Cardiac muscle cell (in vitro differentiated cells and primary cell): ENCODE measurements at regions not wholly inside any gene's neighbourhood (a gene's known extent, or its start where the extent isn't known, plus 50 kb on each side); places are given as distances from the start of the nearest gene placed in this dataset.

Experiments
- DNase-seq, 2 donors: peaks; one replicate each; pipeline versions ENCODE4 v3.0.0 to v3.0.0-alpha.2; 2010 to 2017; ENCODE audit warnings: low read depth in 1 of 2, low spot score in 1 of 2
- H3K27ac ChIP-seq: fragments of 200-600 bp; sonication (generic); 2 replicates; pipeline ENCODE4 v1.5.1; 2016
- H3K27me3 ChIP-seq: fragments of 200-600 bp; sonication (generic); 2 replicates; pipeline ENCODE4 v1.6.0; 2016; ENCODE audit warnings: control low read depth
- H3K36me3 ChIP-seq: fragments of 200-600 bp; sonication (generic); 2 replicates; pipeline ENCODE4 v1.5.1; 2016; ENCODE audit warnings: control low read depth
- H3K4me1 ChIP-seq: fragments of 200-600 bp; sonication (generic); 2 replicates; pipeline ENCODE4 v1.8.1; 2017; ENCODE audit warnings: low read depth, mild to moderate bottlenecking, mixed run types
- H3K4me3 ChIP-seq: fragments of 200-600 bp; sonication (generic); 2 replicates; pipeline ENCODE4 v1.5.1; 2016; ENCODE audit warnings: mild to moderate bottlenecking
- H3K9me3 ChIP-seq: fragments of 200-600 bp; sonication (generic); 2 replicates; pipeline ENCODE4 v1.5.1; 2017; ENCODE audit warnings: low read depth, mild to moderate bottlenecking, control low read depth
- TF ChIP-seq, protein P1 (sequence below): IDR thresholded peaks from 2 replicates; pipeline ENCODE4 v1.5.1; 2012; ENCODE audit warnings: low read depth, mild to moderate bottlenecking, low read length

DNA sequence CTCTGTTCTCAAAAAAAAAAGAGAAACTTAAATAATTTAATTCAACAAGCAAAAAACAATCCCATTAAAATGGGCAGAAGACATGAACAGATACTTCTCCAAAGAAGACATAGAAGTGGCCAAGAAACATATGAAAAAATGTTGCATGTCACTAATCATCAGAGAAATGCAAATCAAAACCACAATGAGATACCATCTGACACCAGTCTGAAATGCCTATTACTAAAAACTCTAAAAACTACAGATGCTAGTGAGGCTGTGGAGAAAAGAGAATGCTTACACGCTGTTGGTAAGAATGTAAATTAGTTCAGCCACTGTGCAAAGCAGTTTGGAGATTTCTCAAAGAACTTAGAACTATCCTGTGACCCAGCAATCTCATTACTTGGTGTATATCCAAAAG is 382.9 kb downstream of the OTOL1 start:
- H3K4me3 ChIP-seq: no peak overlapping the region
- H3K27ac ChIP-seq: no peak overlapping the region
- no peaks in the 10 kb centered on the region for H3K9me3 ChIP-seq
- H3K36me3 ChIP-seq: no peaks in the 10 kb centered on the region
- DNase-seq: no peak
- H3K27me3 ChIP-seq: no peaks in the 10 kb centered on the region
- TF ChIP-seq, protein P1, sequence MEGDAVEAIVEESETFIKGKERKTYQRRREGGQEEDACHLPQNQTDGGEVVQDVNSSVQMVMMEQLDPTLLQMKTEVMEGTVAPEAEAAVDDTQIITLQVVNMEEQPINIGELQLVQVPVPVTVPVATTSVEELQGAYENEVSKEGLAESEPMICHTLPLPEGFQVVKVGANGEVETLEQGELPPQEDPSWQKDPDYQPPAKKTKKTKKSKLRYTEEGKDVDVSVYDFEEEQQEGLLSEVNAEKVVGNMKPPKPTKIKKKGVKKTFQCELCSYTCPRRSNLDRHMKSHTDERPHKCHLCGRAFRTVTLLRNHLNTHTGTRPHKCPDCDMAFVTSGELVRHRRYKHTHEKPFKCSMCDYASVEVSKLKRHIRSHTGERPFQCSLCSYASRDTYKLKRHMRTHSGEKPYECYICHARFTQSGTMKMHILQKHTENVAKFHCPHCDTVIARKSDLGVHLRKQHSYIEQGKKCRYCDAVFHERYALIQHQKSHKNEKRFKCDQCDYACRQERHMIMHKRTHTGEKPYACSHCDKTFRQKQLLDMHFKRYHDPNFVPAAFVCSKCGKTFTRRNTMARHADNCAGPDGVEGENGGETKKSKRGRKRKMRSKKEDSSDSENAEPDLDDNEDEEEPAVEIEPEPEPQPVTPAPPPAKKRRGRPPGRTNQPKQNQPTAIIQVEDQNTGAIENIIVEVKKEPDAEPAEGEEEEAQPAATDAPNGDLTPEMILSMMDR: no peak
- H3K4me1 ChIP-seq: no peaks in the 10 kb centered on the region

DNA sequence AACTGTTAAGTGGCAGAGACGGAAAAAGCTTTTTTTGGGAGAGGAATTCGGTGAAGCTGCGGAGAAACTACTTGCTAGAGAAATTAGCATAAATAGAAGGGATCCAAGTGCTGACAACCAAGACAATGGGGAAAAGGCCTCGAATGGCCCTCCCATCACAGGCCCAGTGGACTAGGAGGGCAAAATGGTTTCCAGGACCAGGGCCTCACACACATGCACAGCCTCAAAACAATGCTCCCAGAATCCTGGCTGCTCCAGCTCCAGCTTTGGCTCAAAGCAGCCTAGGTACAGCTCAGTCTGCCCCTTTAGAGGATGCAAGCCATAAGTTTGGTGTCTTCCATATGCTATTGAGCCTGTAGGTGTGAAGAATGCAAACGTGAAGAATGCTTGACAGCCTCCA is 388.2 kb downstream of the OTOL1 start:
- Histone ChIP-seq H3K27ac (no peak overlapping the region), H3K36me3 (no peaks in the 10 kb centered on the region), H3K27me3 (no peaks in the 10 kb centered on the region), H3K4me1 (no peaks in the 10 kb centered on the region), H3K4me3 (no peak overlapping the region), H3K9me3 (no peaks in the 10 kb centered on the region)
- TF ChIP-seq, protein P1: no peak
- no peak for DNase-seq

DNA sequence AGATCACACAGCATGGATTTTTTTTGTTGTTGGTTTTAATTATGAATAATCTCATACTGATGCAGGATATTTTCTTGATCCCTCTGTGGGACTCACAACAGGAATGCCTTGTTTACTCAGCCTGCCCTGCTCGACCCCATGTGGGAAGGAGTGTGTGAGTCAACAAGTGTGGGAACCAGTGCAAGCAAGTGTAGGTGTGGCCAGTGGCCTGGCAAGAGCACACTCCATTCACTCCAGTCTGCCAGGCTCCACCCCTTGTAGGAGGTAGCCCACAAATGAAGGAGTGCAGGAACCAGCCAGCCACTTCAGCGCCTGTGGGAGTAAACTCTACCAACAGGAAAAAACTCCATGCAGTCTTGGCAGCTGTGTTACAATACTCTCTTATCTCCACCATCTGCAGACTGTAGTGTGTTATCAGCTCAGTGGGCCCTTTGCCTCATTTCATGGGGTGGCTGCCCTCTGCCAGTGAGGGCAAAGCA is 393.6 kb downstream of the OTOL1 start:
- no peaks in the 10 kb centered on the region for H3K4me1 ChIP-seq
- TF ChIP-seq, protein P1: no peak
- H3K27ac ChIP-seq: no peak overlapping the region
- H3K4me3 ChIP-seq: no peak overlapping the region
- H3K27me3 ChIP-seq: no peaks in the 10 kb centered on the region
- peak in 1 of 2 donors; percentile 95 for DNase-seq
- H3K36me3 ChIP-seq: no peaks in the 10 kb centered on the region
- H3K9me3 ChIP-seq: no peaks in the 10 kb centered on the region

DNA sequence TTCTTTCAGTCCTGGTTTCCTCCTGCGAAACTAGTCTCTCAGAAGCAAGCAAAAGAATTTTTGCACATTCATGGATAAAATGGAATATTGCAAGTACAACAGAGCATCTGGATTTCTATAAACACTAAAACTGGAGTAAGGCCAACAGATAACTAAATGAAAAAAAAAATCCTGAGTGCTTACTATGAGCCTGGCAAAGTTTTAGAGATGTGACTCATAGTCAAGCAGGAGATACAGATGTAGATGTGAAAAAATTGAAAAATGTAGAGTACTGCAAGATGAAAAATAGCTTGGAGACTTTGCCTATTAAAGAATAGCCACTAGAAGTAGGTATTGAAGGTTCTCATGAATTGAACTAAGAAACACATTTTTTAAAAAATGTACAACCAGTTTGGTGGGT is 397.4 kb downstream of the OTOL1 start:
- Histone ChIP-seq H3K27me3 (no peaks in the 10 kb centered on the region), H3K9me3 (no peaks in the 10 kb centered on the region), H3K36me3 (no peaks in the 10 kb centered on the region), H3K27ac (no peak overlapping the region), H3K4me3 (no peak overlapping the region), H3K4me1 (no peaks in the 10 kb centered on the region)
- peak in 1 of 2 donors; percentile 75 for DNase-seq
- TF ChIP-seq, protein P1: no peak

DNA sequence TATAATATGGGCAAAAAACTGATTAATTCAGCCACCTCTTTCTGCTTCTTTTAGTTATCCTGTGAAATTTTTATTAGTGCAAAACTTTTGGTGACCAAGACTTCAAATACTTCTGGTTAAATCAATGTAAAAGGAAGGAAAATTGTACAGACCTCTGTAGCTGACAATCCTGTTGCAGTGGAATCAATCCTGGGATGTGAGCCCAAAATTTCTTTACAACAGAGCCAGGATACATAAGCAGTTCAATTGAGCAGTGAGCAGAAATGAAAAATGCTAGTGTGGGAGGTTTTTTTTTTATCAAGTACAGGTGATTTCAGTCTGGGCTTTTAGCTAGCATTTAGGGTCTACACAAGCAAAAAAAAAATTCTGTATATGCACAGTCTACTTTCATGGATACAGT is 398.0 kb downstream of the OTOL1 start:
- H3K27ac ChIP-seq: no peak overlapping the region
- no peaks in the 10 kb centered on the region for H3K4me1 ChIP-seq
- TF ChIP-seq, protein P1: no peak
- H3K9me3 ChIP-seq: no peaks in the 10 kb centered on the region
- DNase-seq: no peak
- H3K27me3 ChIP-seq: no peaks in the 10 kb centered on the region
- H3K4me3 ChIP-seq: no peak overlapping the region
- no peaks in the 10 kb centered on the region for H3K36me3 ChIP-seq
